ENCODE measurements at regions not wholly inside any gene's neighbourhood (a gene's known extent, or its start where the extent isn't known, plus 50 kb on each side); places are given as distances from the start of the nearest gene placed in this dataset.
A peak's percentile ranks its signal among the peaks of the same experiment; 100 is the strongest.

GRCh38 chr3:43995547-43996378, 245.9 kb upstream of the TOPAZ1 start:
- no peak for DNase-seq

- peak; percentile 80 for DNase-seq
These were observed 245.0 kb upstream of the TOPAZ1 start for GRCh38 chr3:43996379-43997301.

DNA sequence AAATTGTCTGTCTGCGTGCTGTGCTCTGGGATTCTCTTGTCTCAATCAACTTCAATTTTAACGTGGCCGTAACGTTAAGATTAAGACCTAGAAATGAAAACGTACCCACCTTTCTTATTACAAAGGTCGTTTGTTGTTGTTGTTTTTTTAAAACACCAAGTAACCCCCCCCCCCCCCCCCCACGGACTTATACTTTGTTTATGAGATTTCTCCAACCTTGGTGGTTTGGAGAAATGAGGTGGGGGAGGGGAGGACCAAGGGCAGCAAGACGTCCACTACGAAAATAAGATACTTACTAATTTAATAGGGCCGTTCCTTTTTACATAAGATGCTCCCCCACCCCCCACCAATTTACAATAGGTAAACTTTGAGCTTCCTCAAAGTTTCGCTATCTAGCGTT, 244.4 kb upstream of the TOPAZ1 start:
- peak; percentile 43 for DNase-seq

- DNase-seq, result peak; percentile 73
These were observed 243.8 kb upstream of the TOPAZ1 start for GRCh38 chr3:43997788-43998369.

GRCh38 chr3:43998370-43998835, 243.3 kb upstream of the TOPAZ1 start:
- no peak for DNase-seq

- peak; percentile 88 for DNase-seq
These were observed 242.6 kb upstream of the TOPAZ1 start for GRCh38 chr3:43998836-43999727.

GRCh38 chr3:43999728-44000319, 241.9 kb upstream of the TOPAZ1 start:
- peak; percentile 13 for DNase-seq

DNA sequence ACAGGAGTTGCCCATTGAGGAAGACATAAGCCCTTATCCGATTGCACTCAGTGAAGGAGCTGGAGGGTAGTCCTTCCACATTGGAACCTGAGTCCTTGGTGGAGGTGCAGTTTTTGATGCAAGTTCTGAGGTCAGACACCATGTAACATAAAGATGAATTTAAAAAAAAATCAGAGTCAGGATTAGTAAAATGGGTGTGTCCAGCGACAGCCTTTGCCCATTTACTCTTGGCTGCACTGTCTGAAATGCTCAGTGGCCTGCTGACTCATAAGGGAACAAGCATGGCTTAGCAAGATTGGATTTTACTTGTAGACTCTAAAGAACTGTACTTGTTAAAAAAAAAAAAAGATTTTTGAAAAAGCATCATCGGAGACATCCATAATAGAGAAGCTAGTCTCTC, 241.1 kb upstream of the TOPAZ1 start:
- peak; percentile 28 for DNase-seq

DNA sequence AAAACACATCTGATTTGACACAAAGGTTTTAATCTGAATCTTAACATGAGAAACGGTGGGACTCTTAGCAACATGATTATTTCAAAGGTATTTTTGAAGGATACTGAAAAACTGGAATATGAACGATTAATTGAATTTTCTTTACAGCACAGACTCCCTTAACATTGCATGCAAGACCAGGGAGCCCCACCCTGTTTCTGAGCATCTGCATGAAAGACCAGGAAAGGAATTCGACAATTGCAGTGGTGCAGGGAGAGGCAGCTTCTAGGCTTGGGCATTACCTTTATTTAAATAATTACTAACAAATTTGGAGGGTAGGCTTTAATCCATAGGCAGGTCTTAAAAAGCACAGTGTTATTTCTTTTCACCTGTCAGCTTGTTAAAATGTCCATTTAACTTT, 240.6 kb upstream of the TOPAZ1 start:
- DNase-seq, result no peak

DNA sequence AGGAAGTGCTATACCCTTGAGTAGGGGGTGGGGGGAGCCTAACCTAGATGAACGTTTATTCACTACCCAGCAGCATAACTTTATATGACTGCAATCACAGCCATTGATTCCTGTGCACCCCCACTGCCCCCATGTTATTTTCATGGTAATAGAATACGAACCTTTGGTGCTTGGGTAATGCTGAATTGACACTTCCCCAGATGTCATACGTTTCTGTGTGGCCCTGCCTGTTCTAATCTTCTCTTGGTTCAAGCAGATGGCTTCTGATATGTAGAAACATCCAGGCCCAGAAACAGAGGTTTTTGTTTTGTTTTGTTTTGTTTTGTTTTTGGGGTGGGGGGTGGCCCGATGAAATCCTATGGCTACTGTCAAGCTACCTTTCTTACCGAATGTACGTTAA, 237.9 kb upstream of the TOPAZ1 start:
- DNase-seq, result no peak

DNA sequence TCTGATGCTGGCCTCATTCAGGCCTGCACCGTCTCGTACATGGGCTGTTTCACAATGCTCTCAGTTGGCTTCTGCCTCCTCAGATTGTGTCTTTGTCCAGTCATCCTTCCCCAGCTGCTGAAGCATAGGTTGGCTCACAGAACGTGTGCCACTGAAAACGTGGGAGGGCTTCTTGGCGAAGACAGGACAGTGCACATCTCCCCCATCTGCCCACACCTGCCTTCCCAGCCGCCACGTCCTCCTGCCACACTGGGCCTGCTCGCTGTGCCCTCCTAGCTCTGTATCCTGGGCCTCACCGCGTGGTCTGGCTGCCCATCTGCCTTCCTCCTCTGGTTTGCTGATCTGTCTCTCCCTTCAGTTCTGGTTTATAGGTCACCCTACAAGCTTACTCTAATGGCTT, 230.0 kb upstream of the TOPAZ1 start:
- DNase-seq, result no peak

DNA sequence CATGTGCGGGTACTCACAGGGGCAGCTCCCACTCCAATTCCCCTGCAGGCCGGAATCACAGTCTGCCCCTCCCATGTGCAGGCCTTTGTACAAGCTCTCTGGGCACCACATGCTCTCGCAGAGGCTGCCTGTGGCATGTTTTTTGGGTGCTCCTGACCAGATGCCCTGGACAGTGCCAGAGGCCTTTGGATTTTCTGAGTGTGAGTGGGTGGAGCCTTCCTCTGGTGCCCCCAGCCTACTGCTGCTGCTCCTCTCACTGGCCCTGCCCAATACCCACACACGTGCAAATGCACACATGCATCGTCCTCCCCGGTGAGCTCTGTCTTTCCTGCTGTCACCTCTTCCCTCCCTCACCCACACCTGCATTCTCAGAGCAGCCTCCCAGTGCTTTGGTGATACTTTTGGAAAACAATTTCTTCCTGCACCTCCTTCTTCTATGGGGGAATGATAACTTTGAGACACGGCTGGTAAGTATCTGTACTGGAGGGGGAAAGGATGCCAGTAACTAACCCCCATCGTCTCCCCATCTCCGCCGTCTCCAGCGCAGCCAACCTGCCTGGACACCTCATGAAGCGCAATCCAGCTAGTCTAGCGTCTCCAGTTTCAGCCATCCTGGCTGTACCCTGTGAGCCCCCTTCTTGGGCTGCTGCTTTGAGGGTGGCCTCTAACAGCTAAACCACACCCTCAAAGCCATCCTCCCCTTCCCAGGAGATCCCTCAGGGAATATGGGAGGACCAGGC, 229.4 kb upstream of the TOPAZ1 start:
- no peak for DNase-seq

DNA sequence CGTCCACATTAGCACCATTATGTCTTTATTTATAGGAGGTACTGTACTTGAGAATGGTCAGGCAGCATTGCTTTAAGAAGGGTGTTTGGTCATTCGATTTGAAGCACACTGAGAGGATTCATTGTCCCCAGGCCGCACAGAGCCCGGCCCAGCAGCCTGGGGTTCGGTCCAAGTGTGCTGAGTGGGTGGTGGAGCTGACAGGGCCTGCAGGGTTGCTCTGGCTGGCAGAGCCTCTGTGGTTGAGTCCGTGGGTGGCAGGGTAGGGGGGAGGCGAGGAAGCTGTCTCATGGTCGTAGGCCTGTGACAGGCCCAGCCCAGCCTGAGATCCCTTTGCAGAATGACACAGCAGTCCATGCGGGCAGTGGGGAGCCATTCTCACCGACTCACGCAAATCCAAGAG, 227.7 kb upstream of the TOPAZ1 start:
- no peak for DNase-seq

DNA sequence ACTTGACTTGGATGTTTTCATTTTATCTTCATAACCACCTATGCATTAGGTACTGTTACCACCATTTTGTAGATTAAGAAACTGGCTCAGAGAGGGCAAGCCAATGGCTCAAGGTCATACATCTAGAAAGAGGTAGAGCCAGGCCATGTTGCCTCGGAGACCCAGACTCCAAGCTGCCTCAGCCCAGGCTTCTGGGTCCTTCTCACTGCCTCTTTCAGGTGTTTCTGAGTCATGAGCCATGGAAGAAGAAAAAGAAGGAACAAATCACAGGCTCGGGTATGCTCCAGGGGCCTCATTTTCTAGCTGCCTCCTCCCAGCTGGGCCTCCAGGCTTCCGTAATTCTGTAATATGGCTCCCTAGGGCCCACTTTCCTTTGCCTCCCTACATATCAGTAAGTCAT, 226.5 kb upstream of the TOPAZ1 start:
- no peak for DNase-seq

GRCh38 chr3:44016818-44017217, 224.9 kb upstream of the TOPAZ1 start:
- no peak for DNase-seq

DNA sequence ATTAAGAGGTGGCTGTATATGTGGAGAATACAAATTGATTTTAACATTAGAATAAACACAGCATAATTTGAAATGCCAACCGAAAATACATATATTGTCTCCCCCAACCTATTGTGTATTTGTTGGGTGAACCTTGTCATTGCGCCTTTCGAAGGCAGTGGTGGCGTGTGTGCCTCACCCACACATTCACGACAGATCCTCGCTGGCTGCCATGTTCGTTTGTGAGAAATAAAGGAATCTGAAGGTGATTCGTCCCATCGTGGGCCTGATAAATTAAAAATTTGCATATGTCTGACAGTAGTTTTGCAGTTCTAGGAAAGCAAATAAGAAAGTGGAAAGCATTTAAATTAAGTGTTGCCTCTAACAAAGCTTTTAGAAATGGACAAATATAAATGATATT, 222.8 kb upstream of the TOPAZ1 start:
- no peak for DNase-seq

DNA sequence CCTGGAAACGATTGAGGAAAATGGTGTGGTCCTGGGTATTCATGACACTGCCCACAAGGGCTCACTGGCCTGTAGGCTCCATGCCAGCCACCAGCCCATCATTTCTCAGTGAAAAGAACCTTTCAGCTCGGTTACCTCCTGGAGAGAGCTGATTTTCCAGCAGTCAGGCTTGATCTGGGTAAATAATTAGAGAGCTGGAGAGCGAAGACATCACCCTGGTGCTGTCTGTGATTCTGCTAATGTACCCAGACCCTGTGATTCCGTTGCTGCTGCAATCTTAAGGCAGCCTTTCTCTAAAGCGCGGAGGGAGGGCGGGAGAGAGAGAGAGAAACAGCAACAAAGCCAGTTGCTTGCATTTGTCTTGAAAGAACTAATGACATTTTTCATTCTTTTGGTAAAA, 221.9 kb upstream of the TOPAZ1 start:
- no peak for DNase-seq

DNA sequence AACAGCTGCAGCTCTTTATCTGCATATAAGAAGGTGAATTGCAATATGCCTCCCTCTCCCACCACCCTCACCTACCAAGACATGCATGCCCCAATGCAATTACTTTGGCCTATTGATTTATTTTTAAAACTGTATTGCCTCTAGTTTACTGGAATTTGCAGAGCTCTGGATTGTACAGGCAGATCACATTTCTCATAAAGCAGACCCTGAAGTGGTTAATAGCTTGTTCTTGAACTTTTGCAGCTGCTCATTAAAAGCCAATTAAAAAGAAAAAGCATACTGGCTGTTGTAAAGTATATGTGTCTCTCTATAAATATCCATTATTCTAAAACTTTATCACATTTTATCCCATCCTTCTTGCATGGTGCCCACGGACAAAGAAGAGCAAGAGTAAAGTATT, 221.5 kb upstream of the TOPAZ1 start:
- DNase-seq, result no peak

GRCh38 chr3:44021651-44022594, 219.8 kb upstream of the TOPAZ1 start:
- DNase-seq, result no peak

DNA sequence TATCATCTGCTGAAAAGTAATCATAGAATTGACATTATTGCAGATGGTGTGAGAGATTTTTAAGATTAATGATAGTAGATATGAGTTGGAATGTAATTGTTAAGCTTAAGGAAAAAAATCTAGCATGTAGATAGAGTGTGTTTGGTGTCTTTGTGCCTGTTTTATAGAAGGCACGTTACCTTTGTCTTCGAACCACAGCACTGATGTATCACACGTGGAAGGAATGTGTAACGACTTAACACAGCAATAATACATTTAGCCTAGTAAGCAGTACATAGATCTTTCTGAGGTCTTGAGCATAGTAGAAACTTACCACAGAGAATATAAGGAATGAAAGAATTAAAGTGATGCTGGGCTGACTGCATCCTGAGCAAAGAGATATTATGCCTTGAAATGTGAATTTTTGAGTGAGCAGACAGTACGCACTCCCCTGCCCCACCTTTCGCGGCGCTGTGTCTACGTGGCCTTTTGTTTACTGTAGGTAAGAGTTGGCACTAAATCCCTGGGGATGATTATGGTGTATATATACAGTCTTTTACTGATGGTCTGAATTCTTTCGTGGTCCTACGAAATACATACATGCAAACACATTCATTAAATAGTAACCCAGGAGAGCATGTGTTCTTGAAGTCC, 217.6 kb upstream of the TOPAZ1 start:
- no peak for DNase-seq

Measured in RPMI8226 (cell line).